HUES64 (cell line): ENCODE measurements at regions not wholly inside any gene's neighbourhood (a gene's known extent, or its start where the extent isn't known, plus 50 kb on each side); places are given as distances from the start of the nearest gene placed in this dataset.

Experiments
- H3K27ac ChIP-seq: 2 replicates; pipeline ENCODE4 v1.7.0; 2013; ENCODE audit warnings: low read depth, low read length, inconsistent platforms
- H3K27me3 ChIP-seq: 2 replicates; pipeline ENCODE4 v1.6.1; 2013; ENCODE audit warnings: mild to moderate bottlenecking, low read length; ENCODE audit not compliant: insufficient read depth
- H3K36me3 ChIP-seq: 2 replicates; pipeline ENCODE4 v1.6.1; 2013; ENCODE audit warnings: mild to moderate bottlenecking, low read length; ENCODE audit not compliant: insufficient read depth
- H3K4me1 ChIP-seq: 2 replicates; pipeline ENCODE4 v1.6.1; 2013; ENCODE audit warnings: mild to moderate bottlenecking, low read length, moderate library complexity; ENCODE audit not compliant: insufficient read depth
- H3K4me3 ChIP-seq: 2 replicates; pipeline ENCODE4 v1.5.1; 2013; ENCODE audit warnings: mild to moderate bottlenecking, low read length, moderate library complexity
- H3K9ac ChIP-seq: 2 replicates; pipeline ENCODE4 v1.6.1; 2013; ENCODE audit warnings: mild to moderate bottlenecking, low read depth, low read length
- H3K9me3 ChIP-seq: 2 replicates; pipeline ENCODE4 v1.6.1; 2013; ENCODE audit warnings: low read depth, low read length; ENCODE audit not compliant: insufficient read depth
- WGBS: fragments of 150-250, 120-280 bp; methylation state at CpG from one replicate; pipeline ENCODE4 v1.1.7; 2013; ENCODE audit warnings: missing lambda C conversion rate; 5-methylcytosine and 5-hydroxymethylcytosine counted together

GRCh38 chr1:234886081-234886984, 242.3 kb downstream of the TOMM20 start:
- Histone ChIP-seq H3K27ac (no peak overlapping the region), H3K9ac (no peak overlapping the region), H3K4me1 (no peaks in the 10 kb centered on the region), H3K9me3 (no peaks in the 10 kb centered on the region), H3K4me3 (no peak overlapping the region), H3K36me3 (no peaks in the 10 kb centered on the region), H3K27me3 (no peaks in the 10 kb centered on the region)
- WGBS: 86% methylated on average over 15 of the region's 15 CpGs

GRCh38 chr1:234885601-234886000, 243.0 kb downstream of the TOMM20 start:
- Histone ChIP-seq H3K27me3 (no peaks in the 10 kb centered on the region), H3K9ac (no peak overlapping the region), H3K36me3 (no peaks in the 10 kb centered on the region), H3K9me3 (no peaks in the 10 kb centered on the region), H3K4me3 (no peak overlapping the region), H3K4me1 (no peaks in the 10 kb centered on the region), H3K27ac (no peak overlapping the region)
- WGBS: 92% methylated on average over 8 of the region's 8 CpGs

- Histone ChIP-seq H3K4me1 (no peaks in the 10 kb centered on the region), H3K9me3 (no peaks in the 10 kb centered on the region), H3K4me3 (no peak overlapping the region), H3K36me3 (no peaks in the 10 kb centered on the region), H3K27me3 (no peaks in the 10 kb centered on the region), H3K9ac (no peak overlapping the region), H3K27ac (no peak overlapping the region)
Measured at GRCh38 chr1:234884701-234885100, 243.9 kb downstream of the TOMM20 start.

- Histone ChIP-seq H3K9me3 (no peaks in the 10 kb centered on the region), H3K36me3 (no peaks in the 10 kb centered on the region), H3K27ac (no peak overlapping the region), H3K9ac (no peak overlapping the region), H3K4me3 (no peak overlapping the region), H3K4me1 (no peaks in the 10 kb centered on the region), H3K27me3 (no peaks in the 10 kb centered on the region)
- WGBS: 95% methylated on average over 6 of the region's 6 CpGs
Measured at GRCh38 chr1:234884006-234884405, 244.6 kb downstream of the TOMM20 start.

- Histone ChIP-seq H3K36me3 (no peaks in the 10 kb centered on the region), H3K9me3 (no peaks in the 10 kb centered on the region), H3K27ac (no peak overlapping the region), H3K9ac (no peak overlapping the region), H3K27me3 (no peaks in the 10 kb centered on the region), H3K4me3 (no peak overlapping the region), H3K4me1 (no peaks in the 10 kb centered on the region)
- 96% methylated on average over 6 of the region's 6 CpGs for WGBS
Measured at GRCh38 chr1:234882898-234883297, 245.7 kb downstream of the TOMM20 start.

GRCh38 chr1:234881893-234882771, 246.5 kb downstream of the TOMM20 start:
- Histone ChIP-seq H3K4me3 (no peak overlapping the region), H3K9me3 (no peaks in the 10 kb centered on the region), H3K27ac (no peak overlapping the region), H3K4me1 (no peaks in the 10 kb centered on the region), H3K9ac (no peak overlapping the region), H3K27me3 (no peaks in the 10 kb centered on the region), H3K36me3 (no peaks in the 10 kb centered on the region)
- WGBS: 84% methylated on average over 11 of the region's 11 CpGs

GRCh38 chr1:234879147-234880080, 249.2 kb downstream of the TOMM20 start:
- Histone ChIP-seq H3K27me3 (no peaks in the 10 kb centered on the region), H3K4me1 (no peaks in the 10 kb centered on the region), H3K4me3 (no peak overlapping the region), H3K27ac (no peak overlapping the region), H3K9me3 (no peaks in the 10 kb centered on the region), H3K9ac (no peak overlapping the region), H3K36me3 (no peaks in the 10 kb centered on the region)
- WGBS: 91% methylated on average over 9 of the region's 9 CpGs

GRCh38 chr1:234878288-234878687, 250.3 kb downstream of the TOMM20 start:
- H3K9ac ChIP-seq: no peak overlapping the region

GRCh38 chr1:234877761-234878160, 250.9 kb downstream of the TOMM20 start:
- no peak overlapping the region for H3K4me3 ChIP-seq
- WGBS: 95% methylated on average over 7 of the region's 7 CpGs
- no peaks in the 10 kb centered on the region for H3K4me1 ChIP-seq
- no peak overlapping the region for H3K9ac ChIP-seq
- no peak overlapping the region for H3K27ac ChIP-seq
- no peaks in the 10 kb centered on the region for H3K27me3 ChIP-seq
- no peaks in the 10 kb centered on the region for H3K36me3 ChIP-seq
- H3K9me3 ChIP-seq: no peaks in the 10 kb centered on the region

More at GRCh38 chr1:234878288-234878687, 250.3 kb downstream of the TOMM20 start:
- H3K4me3 ChIP-seq: no peak overlapping the region
- no peaks in the 10 kb centered on the region for H3K27me3 ChIP-seq
- H3K27ac ChIP-seq: no peak overlapping the region
- no peaks in the 10 kb centered on the region for H3K4me1 ChIP-seq
- H3K9me3 ChIP-seq: no peaks in the 10 kb centered on the region
- 79% methylated on average over 12 of the region's 12 CpGs for WGBS
- no peaks in the 10 kb centered on the region for H3K36me3 ChIP-seq

- H3K27me3 ChIP-seq: no peaks in the 10 kb centered on the region
- no peak overlapping the region for H3K27ac ChIP-seq
- H3K4me3 ChIP-seq: no peak overlapping the region
- H3K36me3 ChIP-seq: no peaks in the 10 kb centered on the region
- WGBS: 92% methylated on average over 14 of the region's 15 CpGs
- no peak overlapping the region for H3K9ac ChIP-seq
- H3K9me3 ChIP-seq: no peaks in the 10 kb centered on the region
- H3K4me1 ChIP-seq: no peaks in the 10 kb centered on the region
Measured at GRCh38 chr1:234875953-234876855, 252.4 kb downstream of the TOMM20 start.
